ENCODE measurements at regions not wholly inside any gene's neighbourhood (a gene's known extent, or its start where the extent isn't known, plus 50 kb on each side); places are given as distances from the start of the nearest gene placed in this dataset.

- Histone ChIP-seq H3K27me3 (ENCODE audit: control insufficient read depth in 4 of 4, insufficient read depth in 4 of 4, low read length in 3 of 4) (peaks cover 0 to 2% (median 0%) of the 10 kb centered on the region in 4 donors), H3K36me3 (ENCODE audit: control insufficient read depth in 4 of 4, insufficient read depth in 3 of 4, low read depth in 1 of 4, low read length in 3 of 4) (no peaks in the 10 kb centered on the region), H3K4me1 (ENCODE audit: control insufficient read depth in 4 of 4, insufficient read depth in 4 of 4, low read length in 3 of 4) (no peaks in the 10 kb centered on the region), H3K9ac (ENCODE audit: low read depth in 1 of 2, low read length in 2 of 2) (no peak overlapping the region), H3K27ac (ENCODE audit: low read depth in 1 of 2, low read length in 2 of 2) (no peak overlapping the region), H3K4me3 (ENCODE audit: low read depth in 1 of 3, low read length in 3 of 3) (no peak overlapping the region), H3K9me3 (ENCODE audit: control insufficient read depth in 4 of 4, low read length in 3 of 4) (no peaks in the 10 kb centered on the region)
- WGBS: 2% methylated on average over 4 of the region's 4 CpGs
- no peak for TF ChIP-seq HNF4G (IDR thresholded peaks at IDR 0.05)
- peak; percentile 52 for TF ChIP-seq CTCF (IDR thresholded peaks at IDR 0.05; ENCODE audit: low read depth, low read length, missing input control)
- TF ChIP-seq RAD21 (IDR thresholded peaks at IDR 0.05): peak; percentile 61 to 68
- no peak for DNase-seq (ENCODE audit: low spot score)
Measured at GRCh38 chr4:175947117-175947722, 118.4 kb upstream of the WDR17 start.

GRCh38 chr4:175951794-175952193, 113.8 kb upstream of the WDR17 start:
- no peak overlapping the region for H3K27ac ChIP-seq (ENCODE audit: low read depth in 1 of 2, low read length in 2 of 2)
- no peak overlapping the region for H3K4me3 ChIP-seq (ENCODE audit: low read depth in 1 of 3, low read length in 3 of 3)
- no peaks in the 10 kb centered on the region for H3K36me3 ChIP-seq (ENCODE audit: control insufficient read depth in 4 of 4, insufficient read depth in 3 of 4, low read depth in 1 of 4, low read length in 3 of 4)
- no peaks in the 10 kb centered on the region for H3K4me1 ChIP-seq (ENCODE audit: control insufficient read depth in 4 of 4, insufficient read depth in 4 of 4, low read length in 3 of 4)
- no peaks in the 10 kb centered on the region for H3K9me3 ChIP-seq (ENCODE audit: control insufficient read depth in 4 of 4, low read length in 3 of 4)
- no peak for DNase-seq (ENCODE audit: low spot score)
- TF ChIP-seq HNF4A (conservative IDR thresholded peaks at IDR 0.05) (peak in 1 of 2 donors; percentile 8), RAD21 (IDR thresholded peaks at IDR 0.05) (no peak)
- 20% methylated on average over 1 of the region's 1 CpG for whole genome bisulfite sequencing
- peaks cover 0 to 2% (median 0%) of the 10 kb centered on the region in 4 donors for H3K27me3 ChIP-seq (ENCODE audit: control insufficient read depth in 4 of 4, insufficient read depth in 4 of 4, low read length in 3 of 4)
- H3K9ac ChIP-seq (ENCODE audit: low read depth in 1 of 2, low read length in 2 of 2): no peak overlapping the region

- Histone ChIP-seq H3K4me1 (ENCODE audit: control insufficient read depth in 4 of 4, insufficient read depth in 4 of 4, low read length in 3 of 4) (no peaks in the 10 kb centered on the region), H3K9ac (ENCODE audit: low read depth in 1 of 2, low read length in 2 of 2) (no peak overlapping the region), H3K9me3 (ENCODE audit: control insufficient read depth in 4 of 4, low read length in 3 of 4) (no peaks in the 10 kb centered on the region), H3K4me3 (ENCODE audit: low read depth in 1 of 3, low read length in 3 of 3) (no peak overlapping the region), H3K27ac (ENCODE audit: low read depth in 1 of 2, low read length in 2 of 2) (no peak overlapping the region), H3K36me3 (ENCODE audit: control insufficient read depth in 4 of 4, insufficient read depth in 3 of 4, low read depth in 1 of 4, low read length in 3 of 4) (no peaks in the 10 kb centered on the region), H3K27me3 (ENCODE audit: control insufficient read depth in 4 of 4, insufficient read depth in 4 of 4, low read length in 3 of 4) (peaks cover 0 to 2% (median 0%) of the 10 kb centered on the region in 4 donors)
- DNase-seq (ENCODE audit: low spot score): no peak
- no peak for TF ChIP-seq RAD21 (IDR thresholded peaks at IDR 0.05)
- no peak for TF ChIP-seq RXRA (IDR thresholded peaks at IDR 0.05)
- no peak for TF ChIP-seq REST (IDR thresholded peaks at IDR 0.05)
- TF ChIP-seq YY1 (IDR thresholded peaks at IDR 0.05): no peak
- no peak for TF ChIP-seq ZBTB33 (IDR thresholded peaks at IDR 0.05)
- TF ChIP-seq CTCF (IDR thresholded peaks at IDR 0.05; ENCODE audit: low read depth, low read length, missing input control): no peak
- no peak for TF ChIP-seq NR2F2 (IDR thresholded peaks at IDR 0.05)
- TF ChIP-seq FOXA2 (IDR thresholded peaks at IDR 0.05): no peak
- 84% methylated on average over 2 of the region's 2 CpGs for WGBS
Measured at GRCh38 chr4:175953116-175953515, 112.5 kb upstream of the WDR17 start.
